Loucy (cell line): ENCODE measurements at regions not wholly inside any gene's neighbourhood (a gene's known extent, or its start where the extent isn't known, plus 50 kb on each side); places are given as distances from the start of the nearest gene placed in this dataset.

Experiments
- H2AFZ ChIP-seq: fragments of 200-600 bp; sonication (generic); 2 replicates; pipeline ENCODE4 v1.6.0; 2016; ENCODE audit warnings: antibody characterized with exemption, mild to moderate bottlenecking, low read length, moderate library complexity
- H3F3A ChIP-seq: fragments of 200-600 bp; 2 replicates; pipeline ENCODE4 v1.6.0; 2016; ENCODE audit warnings: antibody characterized with exemption, low read depth, mild to moderate bottlenecking
- H3K27me3 ChIP-seq: fragments of 200-600 bp; sonication (generic); 2 replicates; pipeline ENCODE4 v1.6.1; 2014; ENCODE audit warnings: low read length, mild to moderate bottlenecking; ENCODE audit not compliant: insufficient read depth, poor library complexity, severe bottlenecking
- H3K36me3 ChIP-seq: fragments of 200-600 bp; sonication (generic); 2 replicates; pipeline ENCODE4 v1.6.1; 2016; ENCODE audit warnings: low read length; ENCODE audit not compliant: insufficient read depth
- H3K4me1 ChIP-seq: fragments of 200-600 bp; sonication (generic); 2 replicates; pipeline ENCODE4 v1.5.1; 2014; ENCODE audit warnings: low read length, mild to moderate bottlenecking; ENCODE audit not compliant: insufficient read depth, poor library complexity, severe bottlenecking
- H3K4me2 ChIP-seq: fragments of 200-600 bp; sonication (generic); 2 replicates; pipeline ENCODE4 v1.6.0; 2014; ENCODE audit warnings: antibody characterized with exemption, low read length, low read depth, mild to moderate bottlenecking; ENCODE audit not compliant: poor library complexity, severe bottlenecking
- H3K4me3 ChIP-seq: fragments of 200-600 bp; sonication (generic); 2 replicates; pipeline ENCODE4 v1.5.1; 2014; ENCODE audit warnings: low read length, mild to moderate bottlenecking, mixed read lengths; ENCODE audit not compliant: poor library complexity, severe bottlenecking
- H3K79me2 ChIP-seq: fragments of 200-600 bp; sonication (generic); 2 replicates; pipeline ENCODE4 v1.6.1; 2014; ENCODE audit warnings: low read length; ENCODE audit not compliant: insufficient read depth
- H3K9ac ChIP-seq: fragments of 200-600 bp; sonication (generic); 2 replicates; pipeline ENCODE4 v1.6.0; 2014; ENCODE audit warnings: mild to moderate bottlenecking, low read depth, low read length, moderate library complexity; ENCODE audit not compliant: poor library complexity, severe bottlenecking
- H3K9me2 ChIP-seq: fragments of 200-600 bp; sonication (generic); replicated peaks from 2 replicates; pipeline ENCODE4 v1.6.1; 2016; ENCODE audit warnings: low read depth, low read length, mixed read lengths
- H3K9me3 ChIP-seq: fragments of 200-600 bp; sonication (generic); 2 replicates; pipeline ENCODE4 v1.6.1; 2014; ENCODE audit warnings: mild to moderate bottlenecking, antibody characterized with exemption, low read length, low read depth; ENCODE audit not compliant: insufficient read depth
- H4K20me1 ChIP-seq: fragments of 200-600 bp; sonication (generic); 2 replicates; pipeline ENCODE4 v1.6.0; 2014; ENCODE audit warnings: antibody characterized with exemption, low read length, mild to moderate bottlenecking; ENCODE audit not compliant: insufficient read depth, poor library complexity, severe bottlenecking
- EZH2phosphoT487 ChIP-seq: fragments of 200-600 bp; IDR thresholded peaks from 2 replicates; pipeline ENCODE4 v1.6.1; 2018; ENCODE audit warnings: antibody characterized with exemption, mild to moderate bottlenecking, moderate library complexity, borderline replicate concordance
- TF ChIP-seq, protein P1 (sequence below): fragments of 200-600 bp; sonication (generic); conservative IDR thresholded peaks from 2 replicates; pipeline ENCODE4 v1.5.1; 2014; ENCODE audit warnings: mild to moderate bottlenecking, antibody characterized with exemption, low read length

DNA sequence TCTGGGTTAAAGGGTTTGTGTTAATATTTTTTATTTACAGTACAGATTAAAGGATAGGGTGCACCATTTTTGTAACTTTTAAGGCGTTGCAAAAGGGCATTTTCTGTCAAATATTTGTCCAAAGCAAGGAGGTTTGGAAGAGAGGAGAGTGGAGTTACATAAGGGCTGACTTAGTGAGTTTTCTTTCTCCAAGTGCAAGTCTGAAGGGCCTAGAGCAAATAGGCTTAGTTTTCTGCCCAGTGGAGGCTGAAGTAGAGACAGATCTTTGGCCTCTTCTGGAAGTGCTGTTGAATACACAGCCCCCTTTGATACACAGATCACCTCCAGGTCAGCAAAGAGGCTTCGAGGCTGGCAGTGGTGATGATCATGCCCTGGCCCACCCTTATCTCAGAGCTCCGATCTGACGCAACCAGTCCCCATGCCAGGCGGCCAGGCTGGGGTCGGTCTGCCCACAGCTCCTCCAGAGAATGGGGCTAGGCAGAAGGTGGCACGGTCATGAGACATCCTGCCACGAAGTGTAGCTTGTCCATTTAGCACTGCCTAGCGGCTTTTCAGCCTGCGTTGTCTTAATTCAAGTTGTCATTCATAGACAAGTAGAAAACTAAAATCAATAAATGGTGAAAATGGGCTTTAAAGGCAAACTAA lies 79.5 kb upstream of the IRX3 start:
- Histone ChIP-seq H3K9ac (no peak overlapping the region), H2AFZ (no peak overlapping the region), H3K4me1 (peaks cover 6% of the 10 kb centered on the region), H3K4me2 (no peak overlapping the region), H4K20me1 (no peaks in the 10 kb centered on the region), H3K4me3 (no peak overlapping the region), H3K36me3 (no peaks in the 10 kb centered on the region), H3F3A (no peaks in the 10 kb centered on the region), H3K79me2 (no peaks in the 10 kb centered on the region), H3K9me2 (no peaks in the 10 kb centered on the region), H3K9me3 (no peaks in the 10 kb centered on the region), H3K27me3 (no peaks in the 10 kb centered on the region)
- TF ChIP-seq, protein P1, sequence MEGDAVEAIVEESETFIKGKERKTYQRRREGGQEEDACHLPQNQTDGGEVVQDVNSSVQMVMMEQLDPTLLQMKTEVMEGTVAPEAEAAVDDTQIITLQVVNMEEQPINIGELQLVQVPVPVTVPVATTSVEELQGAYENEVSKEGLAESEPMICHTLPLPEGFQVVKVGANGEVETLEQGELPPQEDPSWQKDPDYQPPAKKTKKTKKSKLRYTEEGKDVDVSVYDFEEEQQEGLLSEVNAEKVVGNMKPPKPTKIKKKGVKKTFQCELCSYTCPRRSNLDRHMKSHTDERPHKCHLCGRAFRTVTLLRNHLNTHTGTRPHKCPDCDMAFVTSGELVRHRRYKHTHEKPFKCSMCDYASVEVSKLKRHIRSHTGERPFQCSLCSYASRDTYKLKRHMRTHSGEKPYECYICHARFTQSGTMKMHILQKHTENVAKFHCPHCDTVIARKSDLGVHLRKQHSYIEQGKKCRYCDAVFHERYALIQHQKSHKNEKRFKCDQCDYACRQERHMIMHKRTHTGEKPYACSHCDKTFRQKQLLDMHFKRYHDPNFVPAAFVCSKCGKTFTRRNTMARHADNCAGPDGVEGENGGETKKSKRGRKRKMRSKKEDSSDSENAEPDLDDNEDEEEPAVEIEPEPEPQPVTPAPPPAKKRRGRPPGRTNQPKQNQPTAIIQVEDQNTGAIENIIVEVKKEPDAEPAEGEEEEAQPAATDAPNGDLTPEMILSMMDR: no peak
- no peak for TF ChIP-seq EZH2phosphoT487

DNA sequence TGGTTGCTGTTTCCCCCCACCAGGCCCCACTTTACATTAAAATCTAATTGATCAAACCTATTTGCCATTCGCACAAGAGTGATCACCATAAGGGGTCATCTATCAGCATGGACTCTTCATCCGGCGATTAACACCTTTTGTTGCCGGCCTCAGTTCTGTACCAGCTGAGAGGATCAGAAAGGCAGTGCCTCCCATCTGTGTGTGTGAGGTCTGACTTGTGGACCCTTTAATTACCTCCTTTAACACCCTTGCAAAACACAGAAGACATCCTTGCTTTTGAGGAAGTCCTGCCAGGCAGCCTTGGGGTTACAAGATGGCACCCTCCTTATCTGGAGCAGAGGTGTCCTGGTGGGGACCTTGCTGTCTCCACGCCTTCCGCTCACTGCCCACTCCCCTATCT lies 77.2 kb upstream of the IRX3 start:
- Histone ChIP-seq H3K9me3 (no peaks in the 10 kb centered on the region), H4K20me1 (no peaks in the 10 kb centered on the region), H3K4me3 (no peak overlapping the region), H3K27me3 (no peaks in the 10 kb centered on the region), H3K4me2 (no peak overlapping the region), H3K9me2 (no peaks in the 10 kb centered on the region), H3K9ac (no peak overlapping the region), H3F3A (no peaks in the 10 kb centered on the region), H3K36me3 (no peaks in the 10 kb centered on the region), H2AFZ (no peak overlapping the region), H3K79me2 (no peaks in the 10 kb centered on the region), H3K4me1 (peaks cover 6% of the 10 kb centered on the region)
- no peak for TF ChIP-seq EZH2phosphoT487
- TF ChIP-seq, protein P1: no peak

DNA sequence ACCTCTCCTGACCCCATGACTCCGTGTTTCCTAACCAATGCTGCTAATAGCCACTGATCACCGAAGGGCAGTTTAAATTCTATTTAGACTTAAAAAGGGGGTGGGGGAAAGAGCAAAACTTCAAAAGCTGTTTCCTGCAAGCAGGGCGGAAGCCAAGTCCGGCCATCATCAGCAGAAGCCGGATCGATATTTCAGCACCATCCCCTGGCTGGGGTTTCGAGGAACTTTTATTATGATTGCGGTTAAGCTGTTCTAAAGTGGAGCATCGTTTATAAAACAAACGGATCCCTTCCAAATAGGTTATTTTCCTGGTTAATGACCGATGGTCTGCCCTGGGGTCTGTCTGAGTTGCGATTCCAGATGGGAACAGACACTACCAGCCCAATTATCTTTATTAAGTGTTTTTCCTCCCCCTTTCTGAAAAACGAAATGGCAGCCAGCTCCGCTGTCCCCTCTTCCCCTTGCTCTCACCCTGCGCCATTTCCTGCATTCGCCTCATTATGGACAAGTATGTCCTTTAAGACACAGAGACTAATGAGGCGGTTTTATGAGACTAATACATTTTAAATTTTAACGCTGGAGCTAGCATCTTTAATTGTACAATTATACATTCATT lies 76.1 kb upstream of the IRX3 start:
- no peaks in the 10 kb centered on the region for H3K9me3 ChIP-seq
- H4K20me1 ChIP-seq: no peaks in the 10 kb centered on the region
- H3K36me3 ChIP-seq: no peaks in the 10 kb centered on the region
- no peak overlapping the region for H3K4me3 ChIP-seq
- H3K9ac ChIP-seq: no peak overlapping the region
- H2AFZ ChIP-seq: no peak overlapping the region
- TF ChIP-seq, protein P1: no peak
- TF ChIP-seq EZH2phosphoT487: no peak
- no peaks in the 10 kb centered on the region for H3K27me3 ChIP-seq
- peaks cover 6% of the 10 kb centered on the region for H3K4me1 ChIP-seq
- no peaks in the 10 kb centered on the region for H3K9me2 ChIP-seq
- no peaks in the 10 kb centered on the region for H3K79me2 ChIP-seq
- no peaks in the 10 kb centered on the region for H3F3A ChIP-seq
- H3K4me2 ChIP-seq: no peak overlapping the region
